Endometrium (tissue), 2 donors: ENCODE measurements at regions not wholly inside any gene's neighbourhood (a gene's known extent, or its start where the extent isn't known, plus 50 kb on each side); places are given as distances from the start of the nearest gene placed in this dataset.

Experiments
- FAIRE-seq: peaks from 2 replicates; lab custom pipeline; 2012; peaks lifted over from hg19 to GRCh38; lab: Jason Lieb, UNC
- donor health status: control.
- donor health status: control.

- no peak for FAIRE-seq
Measured at GRCh38 chr4:23401572-23401971, 488.3 kb downstream of the PPARGC1A start.

- FAIRE-seq = no peak
Measured at GRCh38 chr4:23392860-23393458, 496.9 kb downstream of the PPARGC1A start.

DNA sequence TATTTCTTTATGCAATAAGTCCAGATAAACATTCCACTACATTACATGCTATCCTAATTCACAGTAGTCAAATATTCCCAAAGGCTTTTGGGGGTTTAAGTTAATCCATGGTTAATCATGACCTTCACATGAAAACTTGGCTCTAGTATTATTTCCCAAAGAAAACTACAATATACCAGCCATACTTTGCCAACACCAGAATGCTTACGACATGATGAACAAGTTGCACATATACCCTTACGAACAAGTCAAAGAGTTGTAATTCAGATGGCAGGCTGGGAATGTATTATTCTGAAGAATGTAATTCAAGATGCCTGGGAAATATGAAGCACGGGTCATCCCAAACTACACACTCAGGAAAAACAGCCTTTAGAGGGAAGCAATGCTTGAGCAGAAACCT lies 499.6 kb downstream of the PPARGC1A start:
- no peak for FAIRE-seq

DNA sequence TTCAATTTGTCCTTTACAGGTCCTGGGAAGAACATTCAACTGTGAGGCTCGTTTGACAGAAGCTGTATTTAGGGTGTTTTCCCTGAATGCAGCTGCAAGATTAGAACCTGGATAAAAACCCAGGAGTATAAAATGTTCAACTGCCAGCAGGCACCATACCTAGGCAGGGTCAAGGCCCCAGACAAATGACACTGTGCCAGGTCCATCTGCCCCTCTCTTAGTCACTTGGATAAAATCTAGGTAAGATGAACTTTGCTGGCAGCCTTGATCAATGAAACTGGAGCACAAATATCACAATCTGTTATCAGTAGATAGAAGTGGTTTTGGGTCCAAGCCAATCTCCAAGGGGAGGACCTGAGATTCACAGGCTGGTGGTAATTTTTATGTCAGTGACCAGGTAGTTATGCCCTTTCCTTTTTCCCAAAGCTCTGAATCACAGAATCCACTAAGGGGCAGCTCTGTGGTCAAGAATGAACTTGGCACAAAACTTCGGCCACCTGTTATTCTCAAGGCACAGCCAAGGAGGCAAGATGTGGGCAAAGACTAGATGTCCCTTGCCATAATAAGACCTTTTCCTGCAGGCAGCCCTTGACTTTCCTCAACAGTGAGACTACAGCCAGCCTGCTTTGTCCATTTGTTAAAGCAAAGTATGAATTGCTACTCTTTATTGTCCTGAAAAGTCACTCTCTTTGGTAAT lies 501.0 kb downstream of the PPARGC1A start:
- FAIRE-seq = no peak

DNA sequence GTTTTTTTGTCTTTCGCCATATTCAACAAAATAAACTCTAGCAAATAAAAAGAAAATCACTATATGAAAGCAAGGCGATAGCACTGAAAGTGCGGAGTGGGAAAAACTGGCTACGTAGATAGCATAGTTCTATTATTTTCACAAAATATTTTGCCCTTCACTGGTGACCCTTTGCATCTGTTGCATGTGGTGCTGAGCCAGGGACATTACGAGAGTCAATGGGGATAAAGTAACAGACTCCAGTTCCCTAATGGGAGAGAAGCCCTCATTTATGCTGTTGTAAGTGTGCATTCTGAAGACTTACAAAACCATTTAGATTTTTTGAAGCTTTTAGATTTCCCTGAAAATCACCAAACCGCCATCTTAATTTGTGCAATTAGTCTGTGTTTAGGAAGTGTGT lies 501.6 kb downstream of the PPARGC1A start:
- FAIRE-seq = no peak

GRCh38 chr4:23384741-23385140 lies 505.1 kb downstream of the PPARGC1A start:
- no peak for FAIRE-seq

- no peak for FAIRE-seq
Measured at GRCh38 chr4:23382879-23383278, 507.0 kb downstream of the PPARGC1A start.

GRCh38 chr4:23374259-23374658 lies 515.6 kb downstream of the PPARGC1A start:
- FAIRE-seq = no peak

DNA sequence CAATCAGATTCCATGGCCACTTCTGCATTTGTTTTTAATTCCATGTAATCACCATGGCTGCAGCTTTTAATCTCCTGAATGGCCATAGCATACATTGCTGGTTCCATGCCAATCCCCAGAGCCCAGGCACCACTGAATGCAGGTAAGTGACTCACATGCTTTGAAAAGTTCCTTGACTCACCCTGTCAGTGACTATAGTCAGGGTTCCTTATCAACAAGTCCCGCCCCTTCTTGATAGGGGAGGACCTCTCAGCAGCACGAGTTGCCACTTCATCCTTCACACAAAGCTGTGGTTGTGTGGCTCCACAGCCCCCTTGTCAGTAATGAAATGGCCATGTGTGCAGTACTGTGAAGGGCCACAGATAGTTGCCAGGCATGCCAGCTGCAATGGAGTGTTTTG lies 516.6 kb downstream of the PPARGC1A start:
- no peak for FAIRE-seq

GRCh38 chr4:23371533-23371932 lies 518.3 kb downstream of the PPARGC1A start:
- FAIRE-seq = no peak

- FAIRE-seq = no peak
Measured at GRCh38 chr4:23369331-23369730, 520.5 kb downstream of the PPARGC1A start.

DNA sequence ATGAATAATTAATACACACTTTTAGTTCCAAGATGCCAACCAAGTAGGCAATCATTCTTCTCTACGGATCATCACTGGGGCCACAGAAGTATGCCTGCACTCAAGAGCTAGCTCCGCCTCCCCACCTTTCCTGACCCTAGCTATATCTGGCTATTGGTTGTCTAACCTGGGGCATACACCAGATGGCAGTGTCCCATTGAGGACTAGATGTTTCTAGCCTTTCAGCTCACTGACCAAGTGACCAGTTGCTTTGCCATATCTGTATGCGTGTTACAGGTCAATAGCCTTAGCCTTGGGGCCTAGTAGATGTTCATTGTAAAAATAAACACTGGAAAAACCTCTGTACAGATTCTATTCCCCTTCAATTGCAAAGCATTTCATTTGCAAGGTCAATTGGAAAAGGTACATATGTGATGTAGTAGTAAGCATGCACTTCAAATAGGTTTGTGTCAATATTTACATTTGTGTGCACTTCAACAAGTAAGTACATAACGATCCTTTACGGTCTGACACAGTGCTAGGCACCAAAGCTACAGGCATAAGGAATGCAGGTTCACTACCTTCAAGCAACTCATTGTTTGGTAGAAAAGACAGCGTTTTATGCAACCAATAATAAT lies 521.7 kb downstream of the PPARGC1A start:
- no peak for FAIRE-seq

- FAIRE-seq = no peak
Measured at GRCh38 chr4:23366557-23366906, 523.3 kb downstream of the PPARGC1A start.

DNA sequence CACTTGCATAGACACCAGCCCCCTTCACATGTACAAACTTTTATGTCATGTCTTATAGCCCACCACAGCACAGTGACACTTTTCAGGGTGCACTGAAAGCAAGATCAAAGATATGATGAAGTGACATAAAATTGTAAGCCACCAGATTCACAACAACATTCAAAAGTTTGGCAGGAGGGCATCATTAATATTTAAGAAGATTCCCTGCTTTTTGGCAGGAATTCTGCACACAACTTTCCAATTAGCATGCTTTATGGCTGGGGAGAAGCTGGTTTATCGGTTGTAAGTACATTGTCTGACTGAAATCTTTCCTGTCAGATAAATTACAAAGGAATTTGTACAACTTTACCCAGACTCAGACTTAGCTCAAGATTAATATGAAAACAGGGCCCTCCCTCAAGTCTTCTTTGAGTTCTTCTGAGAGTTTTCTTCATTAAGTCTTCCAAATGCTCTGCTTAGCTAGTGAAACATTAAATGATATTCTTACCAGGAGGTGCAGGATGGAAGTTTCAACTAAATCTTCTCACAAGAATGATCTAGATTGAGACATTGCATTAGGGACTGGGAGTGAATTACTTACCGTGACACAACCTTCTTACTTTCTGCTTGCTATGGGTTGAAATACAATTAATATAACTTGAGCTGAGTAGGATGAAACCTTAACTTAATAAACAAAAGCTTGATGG lies 523.8 kb downstream of the PPARGC1A start:
- FAIRE-seq = no peak

DNA sequence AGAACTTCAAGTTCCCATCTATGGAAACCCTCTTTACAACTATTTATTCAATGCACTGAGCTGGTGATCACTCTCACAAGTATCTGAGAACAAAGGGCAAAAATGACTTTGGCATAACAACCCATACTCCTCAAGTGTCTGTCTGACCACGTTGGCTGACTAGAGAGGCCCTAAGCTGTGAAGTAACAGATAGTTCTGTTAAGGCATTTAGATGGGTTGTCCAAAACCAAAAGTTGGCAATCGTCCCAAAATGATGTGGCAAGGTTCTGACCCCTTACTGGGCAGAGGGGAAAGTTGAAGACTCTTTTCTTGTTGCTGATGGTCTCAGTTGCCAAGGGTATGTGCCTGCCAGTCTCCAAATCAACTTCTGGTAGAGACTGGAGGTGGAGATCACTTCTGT lies 524.8 kb downstream of the PPARGC1A start:
- FAIRE-seq = no peak

DNA sequence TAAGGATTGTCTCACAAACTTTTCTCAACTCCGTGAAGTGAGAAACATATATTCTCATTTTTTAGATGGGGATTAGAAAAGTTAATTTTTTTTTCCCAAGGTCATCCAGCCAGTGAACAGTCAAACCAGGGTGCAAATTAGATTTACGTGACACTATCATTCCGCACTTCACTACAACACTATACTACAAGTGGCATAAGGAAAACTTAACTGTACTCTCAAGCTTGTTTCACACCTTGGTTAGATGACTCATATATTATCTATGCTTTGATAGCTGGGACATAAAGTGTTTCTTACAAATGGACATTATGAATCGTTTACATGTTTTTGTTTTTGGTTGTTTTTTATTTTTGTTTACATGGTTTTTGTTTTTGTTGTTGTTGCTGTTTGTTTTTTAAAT lies 525.7 kb downstream of the PPARGC1A start:
- no peak for FAIRE-seq

GRCh38 chr4:23361453-23361852 lies 528.4 kb downstream of the PPARGC1A start:
- no peak for FAIRE-seq

DNA sequence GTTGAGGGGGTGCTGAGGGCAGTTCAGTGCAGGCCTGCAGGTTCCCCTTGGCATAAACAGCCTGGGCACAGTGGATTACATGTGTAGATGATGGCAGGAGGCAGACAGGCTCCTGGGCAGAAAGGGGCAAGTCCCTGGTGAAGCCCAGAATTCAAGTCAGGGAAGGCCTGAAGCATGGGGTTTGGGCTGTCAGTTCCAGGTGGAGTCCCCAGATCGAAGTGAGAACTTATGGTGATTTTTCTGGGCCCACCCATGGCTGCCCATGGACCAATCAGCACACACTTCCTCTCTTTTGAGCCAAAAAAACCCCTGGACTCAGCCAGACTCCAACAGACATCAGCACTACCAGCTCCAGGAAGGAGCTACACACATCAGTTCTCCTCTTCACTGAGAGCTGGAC lies 529.1 kb downstream of the PPARGC1A start:
- FAIRE-seq = no peak

DNA sequence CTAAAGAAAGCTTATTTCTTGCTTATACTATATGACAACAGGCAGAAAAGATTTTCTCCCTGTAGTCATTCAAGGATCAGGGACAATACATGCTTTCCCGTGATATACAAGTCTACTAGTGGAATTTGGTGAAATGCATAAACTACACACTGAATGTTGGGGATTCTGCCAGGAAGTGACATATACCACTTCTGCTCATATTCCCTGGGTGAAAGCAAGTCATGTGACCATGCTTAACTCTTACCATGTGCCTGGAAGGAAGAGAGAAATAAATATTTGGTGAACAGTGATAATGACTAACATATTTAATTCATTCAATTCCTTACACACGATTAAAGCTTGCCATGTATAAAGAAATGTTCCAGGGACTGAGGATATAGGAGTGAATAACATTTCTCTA lies 534.6 kb downstream of the PPARGC1A start:
- no peak for FAIRE-seq

DNA sequence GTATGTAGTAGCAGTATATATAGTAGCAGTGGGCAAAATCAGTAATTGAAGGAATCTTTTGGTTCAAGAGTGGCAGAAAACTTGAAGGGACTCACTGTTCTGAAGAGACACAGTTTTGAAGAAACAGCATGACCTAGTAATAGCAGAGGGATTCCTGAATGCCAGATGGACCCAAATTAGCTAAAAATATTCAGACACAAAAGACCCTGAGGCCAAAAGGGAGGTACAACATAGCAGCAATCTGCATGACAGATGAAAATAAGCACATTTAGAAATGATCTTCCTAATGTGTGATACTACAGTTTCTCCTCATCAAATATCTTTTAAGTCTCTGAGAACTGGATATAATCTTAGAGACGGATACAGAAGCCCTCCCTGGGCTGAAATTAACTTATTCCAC lies 536.6 kb downstream of the PPARGC1A start:
- FAIRE-seq = no peak

GRCh38 chr4:23348789-23349498 lies 540.9 kb downstream of the PPARGC1A start:
- FAIRE-seq = no peak

- no peak for FAIRE-seq
Measured at GRCh38 chr4:23337292-23337691, 552.6 kb downstream of the PPARGC1A start.
